Stimulated activated CD4-positive, alpha-beta T cell treated with anti-CD3 and anti-CD28 coated beads, Interleukin-1b, Interleukin-23, amount 100 ng/mL, for 1 hour (primary cell): ENCODE measurements at regions not wholly inside any gene's neighbourhood (a gene's known extent, or its start where the extent isn't known, plus 50 kb on each side); places are given as distances from the start of the nearest gene placed in this dataset.
"Not testable (repeated sequence)": the region's sequence is repeated elsewhere in the genome, so short reads cannot be mapped to it uniquely, and the experiment has no call there.

Experiments used
- DNase-seq, 2 donors: peaks; one replicate each; pipeline ENCODE4 v3.0.0-alpha.2; 2020; ENCODE audit warnings: low read depth in 2 of 2

- no peak for DNase-seq
Measured at GRCh38 chr10:118805146-118805545, 50.4 kb upstream of the CACUL1 start.

GRCh38 chr10:118807512-118808305 lies 52.9 kb upstream of the CACUL1 start:
- DNase-seq = no peak

- no peak for DNase-seq
Measured at GRCh38 chr10:118808601-118809356, 54.0 kb upstream of the CACUL1 start.

- DNase-seq = no peak
Measured at GRCh38 chr10:118809357-118810220, 54.8 kb upstream of the CACUL1 start.

GRCh38 chr10:118810796-118811505 lies 56.2 kb upstream of the CACUL1 start:
- no peak for DNase-seq

- no peak for DNase-seq
Measured at GRCh38 chr10:118811675-118812392, 57.1 kb upstream of the CACUL1 start.

- no peak for DNase-seq
Measured at GRCh38 chr10:118812393-118812740, 57.6 kb upstream of the CACUL1 start.

GRCh38 chr10:118813001-118813400 lies 58.2 kb upstream of the CACUL1 start:
- not testable (repeated sequence) for DNase-seq

- DNase-seq = no peak
Measured at GRCh38 chr10:118816471-118817168, 61.9 kb upstream of the CACUL1 start.

- DNase-seq = no peak
Measured at GRCh38 chr10:118817328-118818068, 62.7 kb upstream of the CACUL1 start.

- DNase-seq = no peak
Measured at GRCh38 chr10:118818621-118819221, 64.0 kb upstream of the CACUL1 start.

- DNase-seq = no peak
Measured at GRCh38 chr10:118820326-118821116, 65.8 kb upstream of the CACUL1 start.

GRCh38 chr10:118823256-118823907 lies 68.6 kb upstream of the CACUL1 start:
- DNase-seq = no peak

- DNase-seq = no peak
Measured at GRCh38 chr10:118827053-118827452, 72.3 kb upstream of the CACUL1 start.

- DNase-seq = no peak
Measured at GRCh38 chr10:118827466-118828155, 72.8 kb upstream of the CACUL1 start.

GRCh38 chr10:118832241-118832651 lies 77.5 kb upstream of the CACUL1 start:
- no peak for DNase-seq

- not testable (repeated sequence) for DNase-seq
Measured at GRCh38 chr10:118834370-118834769, 79.6 kb upstream of the CACUL1 start.
